BLaER1 treated with 17β-estradiol and CSF1 and Interleukin-3, amounts not matched to agents 10 nM and 100 nM (cell line): ENCODE measurements at regions not wholly inside any gene's neighbourhood (a gene's known extent, or its start where the extent isn't known, plus 50 kb on each side); places are given as distances from the start of the nearest gene placed in this dataset.

Experiments
- H3K27ac ChIP-seq, 11 experiments: shearing (Covaris generic); formaldehyde crosslinking; 2 replicates each; pipeline ENCODE4 v1.8.1; 2022
- H3K27me3 ChIP-seq, 11 experiments: shearing (Covaris generic); formaldehyde crosslinking; 2 replicates each; pipeline ENCODE4 v1.8.1; 2022
- H3K36me3 ChIP-seq, 11 experiments: shearing (Covaris generic); formaldehyde crosslinking; 2 replicates each; pipeline ENCODE4 v1.8.1; 2022
- H3K4me1 ChIP-seq, 10 experiments: shearing (Covaris generic); formaldehyde crosslinking; 2 replicates each; pipeline ENCODE4 v1.8.1; 2022
- H3K4me2 ChIP-seq, 11 experiments: shearing (Covaris generic); formaldehyde crosslinking; 2 replicates each; pipeline ENCODE4 v1.8.1; 2022
- H3K4me3 ChIP-seq, 10 experiments: shearing (Covaris generic); formaldehyde crosslinking; 2 replicates each; pipeline ENCODE4 v1.8.1; 2022
- H3K9ac ChIP-seq, 11 experiments: shearing (Covaris generic); formaldehyde crosslinking; 2 replicates each; pipeline ENCODE4 v1.8.1; 2022
- H3K9me3 ChIP-seq, 11 experiments: shearing (Covaris generic); formaldehyde crosslinking; replicated peaks in 1 of 11; 2 replicates each; pipeline ENCODE4 v1.8.1; 2022
- H4K20me1 ChIP-seq, 11 experiments: shearing (Covaris generic); formaldehyde crosslinking; 2 replicates each; pipeline ENCODE4 v1.8.1; 2022
- Cebpa-rat ChIP-seq, 11 experiments: shearing (Covaris generic); IDR thresholded peaks; 2 replicates each; pipeline ENCODE4 v1.8.1; 2022

GRCh38 chr17:33459078-33459940, 166.2 kb upstream of the ASIC2 start:
- Histone ChIP-seq H3K4me1 (peaks cover 0 to 7% (median 0%) of the 10 kb centered on the region in 10 experiments; a peak in 3 of 20 replicates), H3K9ac (no peak overlapping the region), H3K4me3 (no peak overlapping the region), H4K20me1 (no peaks in the 10 kb centered on the region; a peak in 1 of 22 replicates), H3K27ac (no peak overlapping the region), H3K9me3 (no peaks in the 10 kb centered on the region), H3K4me2 (peak overlapping the region in 4 of 11 experiments; percentile 25 to 39 (median 28); a peak in 8 of 22 replicates), H3K27me3 (no peaks in the 10 kb centered on the region), H3K36me3 (no peaks in the 10 kb centered on the region)
- TF ChIP-seq Cebpa-rat (IDR thresholded peaks at IDR 0.05) = no peak

- H3K27me3 ChIP-seq = no peaks in the 10 kb centered on the region
- H4K20me1 ChIP-seq = no peaks in the 10 kb centered on the region; a peak in 1 of 22 replicates
- H3K9me3 ChIP-seq = no peaks in the 10 kb centered on the region
- no peak overlapping the region for H3K4me3 ChIP-seq
- no peak overlapping the region for H3K4me2 ChIP-seq
- peaks cover 0 to 7% (median 0%) of the 10 kb centered on the region in 10 experiments; a peak in 3 of 20 replicates for H3K4me1 ChIP-seq
- no peak for TF ChIP-seq Cebpa-rat (IDR thresholded peaks at IDR 0.05)
- no peak overlapping the region for H3K27ac ChIP-seq
- H3K36me3 ChIP-seq = no peaks in the 10 kb centered on the region
- no peak overlapping the region for H3K9ac ChIP-seq
These were observed 167.8 kb upstream of the ASIC2 start for GRCh38 chr17:33460781-33461450.

- Histone ChIP-seq H3K4me2 (no peak overlapping the region), H3K27ac (no peak overlapping the region), H3K36me3 (no peaks in the 10 kb centered on the region), H3K27me3 (no peaks in the 10 kb centered on the region), H3K4me3 (no peak overlapping the region), H3K9ac (no peak overlapping the region), H3K9me3 (peaks cover 0 to 4% (median 0%) of the 10 kb centered on the region in 11 experiments; a peak in 1 of 22 replicates), H4K20me1 (no peaks in the 10 kb centered on the region; a peak in 1 of 22 replicates), H3K4me1 (peaks cover 0 to 7% (median 0%) of the 10 kb centered on the region in 10 experiments; a peak in 3 of 20 replicates)
- TF ChIP-seq Cebpa-rat (IDR thresholded peaks at IDR 0.05) = no peak
These were observed 170.8 kb upstream of the ASIC2 start for GRCh38 chr17:33463887-33464286.

- no peaks in the 10 kb centered on the region for H3K27me3 ChIP-seq
- no peak overlapping the region for H3K27ac ChIP-seq
- no peak overlapping the region for H3K4me3 ChIP-seq
- TF ChIP-seq Cebpa-rat (IDR thresholded peaks at IDR 0.05) = no peak
- H3K9me3 ChIP-seq = peaks cover 0 to 4% (median 0%) of the 10 kb centered on the region in 11 experiments; a peak in 1 of 22 replicates
- no peaks in the 10 kb centered on the region for H3K4me1 ChIP-seq
- H3K4me2 ChIP-seq = no peak overlapping the region
- no peaks in the 10 kb centered on the region for H3K36me3 ChIP-seq
- no peak overlapping the region for H3K9ac ChIP-seq
- no peaks in the 10 kb centered on the region; a peak in 1 of 22 replicates for H4K20me1 ChIP-seq
These were observed 171.7 kb upstream of the ASIC2 start for GRCh38 chr17:33464669-33465280.

GRCh38 chr17:33469421-33469820, 176.3 kb upstream of the ASIC2 start:
- Histone ChIP-seq H3K4me2 (no peak overlapping the region), H3K9me3 (peaks cover 0 to 4% (median 0%) of the 10 kb centered on the region in 11 experiments; a peak in 1 of 22 replicates), H3K4me3 (no peak overlapping the region), H3K27ac (no peak overlapping the region), H4K20me1 (no peaks in the 10 kb centered on the region), H3K27me3 (no peaks in the 10 kb centered on the region), H3K9ac (no peak overlapping the region), H3K4me1 (no peaks in the 10 kb centered on the region), H3K36me3 (no peaks in the 10 kb centered on the region)
- TF ChIP-seq Cebpa-rat (IDR thresholded peaks at IDR 0.05) = no peak

GRCh38 chr17:33469911-33470310, 176.8 kb upstream of the ASIC2 start:
- no peaks in the 10 kb centered on the region for H4K20me1 ChIP-seq
- H3K9ac ChIP-seq = no peak overlapping the region
- no peak overlapping the region for H3K27ac ChIP-seq
- H3K9me3 ChIP-seq = peaks cover 0 to 4% (median 0%) of the 10 kb centered on the region in 11 experiments; a peak in 1 of 22 replicates
- H3K27me3 ChIP-seq = no peaks in the 10 kb centered on the region
- no peak for TF ChIP-seq Cebpa-rat (IDR thresholded peaks at IDR 0.05)
- H3K4me3 ChIP-seq = no peak overlapping the region
- no peak overlapping the region for H3K4me2 ChIP-seq
- H3K4me1 ChIP-seq = no peaks in the 10 kb centered on the region
- H3K36me3 ChIP-seq = no peaks in the 10 kb centered on the region

GRCh38 chr17:33473061-33473460, 180.0 kb upstream of the ASIC2 start:
- H3K27me3 ChIP-seq = no peaks in the 10 kb centered on the region
- H3K4me3 ChIP-seq = no peak overlapping the region
- no peaks in the 10 kb centered on the region for H4K20me1 ChIP-seq
- H3K4me1 ChIP-seq = no peaks in the 10 kb centered on the region
- H3K9me3 ChIP-seq = no peaks in the 10 kb centered on the region
- H3K36me3 ChIP-seq = no peaks in the 10 kb centered on the region
- TF ChIP-seq Cebpa-rat (IDR thresholded peaks at IDR 0.05) = no peak
- H3K4me2 ChIP-seq = no peak overlapping the region
- H3K27ac ChIP-seq = no peak overlapping the region
- H3K9ac ChIP-seq = no peak overlapping the region

- no peak overlapping the region for H3K4me2 ChIP-seq
- no peak for TF ChIP-seq Cebpa-rat (IDR thresholded peaks at IDR 0.05)
These were observed 181.7 kb upstream of the ASIC2 start for GRCh38 chr17:33474789-33475188.

GRCh38 chr17:33475594-33475993, 182.5 kb upstream of the ASIC2 start:
- Histone ChIP-seq H3K9ac (no peak overlapping the region), H3K27me3 (no peaks in the 10 kb centered on the region), H3K36me3 (no peaks in the 10 kb centered on the region), H3K4me2 (no peak overlapping the region), H3K27ac (no peak overlapping the region), H4K20me1 (no peaks in the 10 kb centered on the region), H3K4me1 (no peaks in the 10 kb centered on the region), H3K4me3 (no peak overlapping the region), H3K9me3 (no peaks in the 10 kb centered on the region)
- TF ChIP-seq Cebpa-rat (IDR thresholded peaks at IDR 0.05) = no peak

More at GRCh38 chr17:33474789-33475188, 181.7 kb upstream of the ASIC2 start:
- H3K4me1 ChIP-seq = no peaks in the 10 kb centered on the region
- H3K27ac ChIP-seq = no peak overlapping the region
- H3K9me3 ChIP-seq = no peaks in the 10 kb centered on the region
- H4K20me1 ChIP-seq = no peaks in the 10 kb centered on the region
- no peaks in the 10 kb centered on the region for H3K36me3 ChIP-seq
- no peak overlapping the region for H3K9ac ChIP-seq
- no peaks in the 10 kb centered on the region for H3K27me3 ChIP-seq
- H3K4me3 ChIP-seq = no peak overlapping the region
